GM12873 (cell line): ENCODE measurements at regions not wholly inside any gene's neighbourhood (a gene's known extent, or its start where the extent isn't known, plus 50 kb on each side); places are given as distances from the start of the nearest gene placed in this dataset.

Experiments
- TF ChIP-seq, protein P1 (sequence below): IDR thresholded peaks from 2 replicates; pipeline ENCODE4 v1.5.1; 2012; ENCODE audit warnings: low read depth, mild to moderate bottlenecking, moderate library complexity, low read length, control low read depth; ENCODE audit not compliant: insufficient read depth; ENCODE audit errors: missing control alignments

- TF ChIP-seq, protein P1, sequence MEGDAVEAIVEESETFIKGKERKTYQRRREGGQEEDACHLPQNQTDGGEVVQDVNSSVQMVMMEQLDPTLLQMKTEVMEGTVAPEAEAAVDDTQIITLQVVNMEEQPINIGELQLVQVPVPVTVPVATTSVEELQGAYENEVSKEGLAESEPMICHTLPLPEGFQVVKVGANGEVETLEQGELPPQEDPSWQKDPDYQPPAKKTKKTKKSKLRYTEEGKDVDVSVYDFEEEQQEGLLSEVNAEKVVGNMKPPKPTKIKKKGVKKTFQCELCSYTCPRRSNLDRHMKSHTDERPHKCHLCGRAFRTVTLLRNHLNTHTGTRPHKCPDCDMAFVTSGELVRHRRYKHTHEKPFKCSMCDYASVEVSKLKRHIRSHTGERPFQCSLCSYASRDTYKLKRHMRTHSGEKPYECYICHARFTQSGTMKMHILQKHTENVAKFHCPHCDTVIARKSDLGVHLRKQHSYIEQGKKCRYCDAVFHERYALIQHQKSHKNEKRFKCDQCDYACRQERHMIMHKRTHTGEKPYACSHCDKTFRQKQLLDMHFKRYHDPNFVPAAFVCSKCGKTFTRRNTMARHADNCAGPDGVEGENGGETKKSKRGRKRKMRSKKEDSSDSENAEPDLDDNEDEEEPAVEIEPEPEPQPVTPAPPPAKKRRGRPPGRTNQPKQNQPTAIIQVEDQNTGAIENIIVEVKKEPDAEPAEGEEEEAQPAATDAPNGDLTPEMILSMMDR: no peak
Observed at GRCh38 chr3:94596141-94596540, 533.3 kb downstream of the NSUN3 start.

- TF ChIP-seq, protein P1: no peak
Observed at GRCh38 chr3:94596887-94597566, 534.2 kb downstream of the NSUN3 start.

DNA sequence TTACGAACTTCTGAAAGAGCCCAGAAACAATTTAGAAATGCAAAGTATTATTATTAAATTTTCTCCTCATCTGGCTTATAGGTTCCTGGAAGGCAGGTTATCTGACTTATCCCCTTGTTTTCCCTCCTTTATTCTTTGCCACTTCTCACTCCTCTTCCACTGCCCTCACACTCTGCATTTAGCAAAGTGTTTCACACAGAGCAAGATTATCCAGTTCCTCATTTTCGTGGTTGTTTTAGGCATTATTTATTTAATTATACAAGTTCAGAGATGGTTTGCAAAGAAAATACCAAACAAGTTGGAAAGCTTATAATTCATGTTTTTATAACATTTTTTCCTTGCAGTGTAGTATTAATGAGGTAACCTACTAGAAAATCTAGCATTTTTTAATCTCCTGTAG lies 544.9 kb downstream of the NSUN3 start:
- TF ChIP-seq, protein P1: no peak

DNA sequence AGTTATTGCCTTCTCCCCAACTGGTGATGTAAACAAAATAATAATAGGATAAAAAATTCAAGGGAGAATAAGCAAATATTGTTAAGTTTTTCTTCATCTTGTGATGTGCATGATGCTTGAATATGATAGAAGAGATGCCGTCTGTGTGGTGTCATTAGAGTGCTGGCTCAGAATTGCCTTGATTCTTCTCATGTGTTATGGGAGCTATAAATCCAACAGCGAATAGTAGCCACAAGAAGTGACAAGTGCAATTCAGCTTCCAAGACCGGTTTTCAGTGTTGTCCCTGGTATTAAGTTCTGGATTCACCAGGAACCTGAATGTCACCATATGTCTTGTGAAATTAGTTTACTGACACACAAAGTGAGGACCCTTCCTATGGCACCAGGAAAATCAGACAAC lies 547.0 kb downstream of the NSUN3 start:
- TF ChIP-seq, protein P1: no peak

DNA sequence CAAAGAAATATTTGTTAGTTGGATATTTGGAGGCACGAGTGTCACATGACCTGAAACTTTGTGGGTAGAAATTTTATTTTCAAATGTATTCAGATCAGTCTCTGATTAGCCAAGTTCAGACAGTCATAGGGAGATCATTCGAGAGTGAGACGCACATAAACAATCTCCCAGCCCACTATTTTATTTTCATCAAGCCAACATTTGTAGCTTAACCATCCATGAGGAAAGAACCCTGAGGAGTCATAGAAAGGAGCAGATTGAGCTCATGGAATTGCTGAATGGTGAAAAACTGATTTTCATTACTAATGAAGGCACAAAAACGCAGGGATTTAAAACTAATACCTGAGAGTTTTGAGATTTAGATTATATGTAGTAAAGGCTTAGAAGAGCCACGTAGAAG lies 548.7 kb downstream of the NSUN3 start:
- TF ChIP-seq, protein P1: no peak

DNA sequence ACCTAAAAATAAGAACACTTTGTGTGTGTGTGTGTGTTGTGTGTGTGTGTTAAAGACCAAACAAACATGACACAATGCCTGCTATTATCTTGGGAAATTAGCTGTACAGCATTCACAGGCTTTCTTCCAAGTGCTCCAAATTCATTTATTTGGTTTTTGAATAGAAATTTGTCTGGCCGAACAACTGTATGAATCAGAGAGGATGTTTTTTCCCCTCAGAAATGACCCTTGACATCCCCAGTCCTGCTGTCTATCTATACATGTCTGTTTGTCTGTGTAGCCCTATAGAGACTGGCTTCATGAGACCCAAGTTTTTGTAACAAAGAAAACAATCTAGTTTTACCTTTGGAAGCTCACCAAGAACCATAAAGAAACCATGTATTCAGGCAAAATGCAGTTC lies 549.8 kb downstream of the NSUN3 start:
- TF ChIP-seq, protein P1: no peak

DNA sequence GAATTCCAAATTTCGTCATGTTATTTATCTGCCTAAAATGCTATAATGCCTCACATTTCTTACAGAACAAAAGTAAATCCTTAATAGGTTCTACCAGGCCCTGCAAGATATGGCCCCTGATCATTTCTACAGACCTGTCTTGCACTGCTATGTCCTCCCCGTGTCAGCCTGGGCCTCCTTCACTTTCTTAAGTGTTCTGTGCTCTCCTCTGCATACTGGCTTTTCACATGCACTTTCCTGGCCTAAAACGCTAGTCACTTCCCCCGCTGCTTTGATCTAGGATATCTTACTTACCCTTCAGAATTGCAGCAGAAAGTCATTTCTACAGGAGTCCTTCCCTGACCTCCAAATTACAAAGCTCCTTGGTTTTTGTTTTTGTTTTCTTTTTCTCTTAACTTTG lies 551.3 kb downstream of the NSUN3 start:
- TF ChIP-seq, protein P1: no peak
